Left lobe of liver (tissue), 2 donors: ENCODE measurements at regions not wholly inside any gene's neighbourhood (a gene's known extent, or its start where the extent isn't known, plus 50 kb on each side); places are given as distances from the start of the nearest gene placed in this dataset.
"Not testable (repeated sequence)": the region's sequence is repeated elsewhere in the genome, so short reads cannot be mapped to it uniquely, and the experiment has no call there.

ENCODE experiments used
- ATAC-seq: fragments of 200-7000 bp; cut with Tn5 transposase; one replicate; pipeline ENCODE4 v1.9.1; 2020; ENCODE audit warnings: mild to moderate bottlenecking, moderate library complexity
- DNase-seq: peaks from one replicate; pipeline ENCODE4 v3.0.0-alpha.2; 2020; ENCODE audit warnings: low spot score
- donor health status: DM: no; HTN: no; CAD: no; lungs with moderate emphysema.
- donor health status: DM: no; HTN: yes; CAD: no.

GRCh38 chr6:120852293-120852849 lies 481.9 kb downstream of the TBC1D32 start:
- ATAC-seq: no peak
- DNase-seq: no peak

GRCh38 chr6:120826253-120826652 lies 508.0 kb downstream of the TBC1D32 start:
- ATAC-seq (peak; percentile 82), DNase-seq (no peak)

GRCh38 chr6:120816794-120817193 lies 517.5 kb downstream of the TBC1D32 start:
- ATAC-seq (no peak), DNase-seq (no peak)

DNA sequence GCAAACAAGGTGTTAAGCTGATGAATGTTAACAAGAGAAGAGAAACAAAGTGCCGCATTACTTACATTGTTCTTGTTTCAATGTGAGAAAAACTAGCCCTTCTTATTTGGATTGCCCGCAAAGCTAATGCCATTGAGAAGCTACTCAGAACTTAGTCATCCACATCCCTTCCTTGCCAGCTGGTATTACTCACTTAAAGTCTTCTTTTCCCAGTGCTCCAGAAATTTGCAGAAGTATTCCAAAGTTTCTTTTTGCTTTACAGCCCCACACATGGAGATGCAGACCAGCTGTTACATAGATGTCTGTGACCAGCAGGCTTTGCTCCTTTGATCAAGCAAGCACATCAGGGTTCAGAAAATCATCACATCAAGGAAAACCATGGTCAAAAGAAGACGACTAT lies 529.0 kb downstream of the TBC1D32 start:
- DNase-seq (no peak), ATAC-seq (no peak)

GRCh38 chr6:120804612-120805011 lies 529.7 kb downstream of the TBC1D32 start:
- ATAC-seq: no peak
- no peak for DNase-seq

DNA sequence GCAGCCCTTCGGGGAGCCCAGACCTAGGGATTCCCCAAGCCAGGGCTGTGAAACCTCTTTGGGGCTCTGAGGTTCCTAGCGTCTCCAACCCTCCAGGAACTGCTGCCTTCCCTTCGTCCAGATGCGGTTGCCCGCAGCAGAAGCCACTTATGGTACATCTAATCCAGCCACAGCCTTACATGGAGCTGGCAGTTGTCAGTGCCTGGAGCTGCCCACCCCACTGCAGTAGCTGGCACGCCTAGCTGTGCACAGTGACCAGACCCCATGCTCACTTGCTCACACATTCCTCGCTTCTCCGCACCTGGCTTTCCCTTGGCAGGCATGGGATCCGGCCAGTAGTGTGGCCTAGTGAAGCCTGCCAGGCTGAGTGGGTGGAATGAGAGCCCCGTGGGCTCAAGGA lies 547.6 kb downstream of the TBC1D32 start:
- ATAC-seq (no peak), DNase-seq (no peak)

- ATAC-seq: no peak
- no peak for DNase-seq
Measured at GRCh38 chr6:120786256-120786655, 548.0 kb downstream of the TBC1D32 start.

GRCh38 chr6:120785459-120786086 lies 548.7 kb downstream of the TBC1D32 start:
- DNase-seq (no peak), ATAC-seq (no peak)

GRCh38 chr6:120779441-120779840 lies 554.8 kb downstream of the TBC1D32 start:
- ATAC-seq: no peak
- no peak for DNase-seq

DNA sequence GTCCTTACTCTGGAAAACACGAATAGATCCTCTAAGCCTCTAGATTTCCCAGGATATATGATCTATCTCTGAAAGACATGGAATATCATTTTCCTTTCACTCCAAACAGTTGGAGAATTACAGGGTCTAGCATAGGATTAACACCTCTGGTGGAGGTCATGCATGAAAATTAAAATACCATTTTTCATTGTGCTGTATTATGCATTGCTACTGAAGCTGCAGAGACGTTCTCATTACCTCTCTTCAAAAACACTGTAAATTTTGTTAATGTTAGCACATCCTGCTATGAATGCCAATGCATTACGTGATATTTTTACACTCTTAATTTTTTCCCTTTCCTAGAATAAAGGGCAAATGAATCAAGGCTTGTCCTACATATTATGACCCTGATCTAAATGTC lies 558.6 kb downstream of the TBC1D32 start:
- DNase-seq (no peak), ATAC-seq (no peak)

DNA sequence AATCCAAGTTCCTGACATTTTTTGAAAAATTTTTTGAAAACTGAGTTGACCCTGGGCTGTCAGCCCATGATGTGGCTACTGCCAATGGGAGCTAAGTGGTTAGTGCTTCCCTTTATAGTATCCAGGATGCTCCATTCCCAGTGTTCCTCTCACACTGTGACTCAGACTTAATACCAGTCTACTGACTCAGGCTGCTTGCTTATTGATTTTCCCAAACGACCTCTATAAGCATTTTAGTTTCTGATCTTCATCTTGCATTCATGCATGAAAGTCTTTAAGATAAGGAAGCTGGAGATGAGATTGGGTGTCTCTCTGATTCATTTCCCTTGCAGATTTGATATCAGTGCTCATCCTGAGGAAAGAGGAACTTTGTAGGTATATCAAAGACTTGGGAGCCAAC lies 560.0 kb downstream of the TBC1D32 start:
- ATAC-seq (no peak), DNase-seq (no peak)

DNA sequence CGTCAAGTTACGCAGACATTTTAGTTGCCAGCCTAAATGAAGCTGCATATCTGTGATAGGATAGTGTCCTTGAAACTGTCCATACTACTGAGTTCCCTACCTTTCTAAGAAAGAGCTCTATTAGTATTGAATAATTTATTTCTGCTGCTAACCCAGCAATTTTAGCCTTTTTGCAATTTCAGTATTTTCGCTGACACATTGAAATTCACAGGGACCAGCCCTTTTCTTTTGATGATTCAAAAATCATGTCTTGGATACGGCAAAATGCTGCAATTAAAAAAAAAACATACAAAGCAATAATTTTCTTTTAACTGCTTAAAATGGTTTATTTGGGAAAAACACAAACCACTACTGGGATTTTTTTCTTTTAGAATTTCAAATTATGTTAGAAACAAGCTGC lies 563.3 kb downstream of the TBC1D32 start:
- no peak for DNase-seq
- no peak for ATAC-seq

GRCh38 chr6:120764312-120764711 lies 570.0 kb downstream of the TBC1D32 start:
- no peak for ATAC-seq
- no peak for DNase-seq

- DNase-seq: no peak
- ATAC-seq: no peak
Measured at GRCh38 chr6:120759570-120759969, 574.7 kb downstream of the TBC1D32 start.

GRCh38 chr6:120748574-120748973 lies 585.7 kb downstream of the TBC1D32 start:
- not testable (repeated sequence) for DNase-seq

GRCh38 chr6:120736740-120737139 lies 597.5 kb downstream of the TBC1D32 start:
- DNase-seq (no peak), ATAC-seq (no peak)

More at GRCh38 chr6:120748574-120748973, 585.7 kb downstream of the TBC1D32 start:
- not testable (repeated sequence) for ATAC-seq

- ATAC-seq: no peak
Measured at GRCh38 chr6:120735641-120736040, 598.6 kb downstream of the TBC1D32 start.

DNA sequence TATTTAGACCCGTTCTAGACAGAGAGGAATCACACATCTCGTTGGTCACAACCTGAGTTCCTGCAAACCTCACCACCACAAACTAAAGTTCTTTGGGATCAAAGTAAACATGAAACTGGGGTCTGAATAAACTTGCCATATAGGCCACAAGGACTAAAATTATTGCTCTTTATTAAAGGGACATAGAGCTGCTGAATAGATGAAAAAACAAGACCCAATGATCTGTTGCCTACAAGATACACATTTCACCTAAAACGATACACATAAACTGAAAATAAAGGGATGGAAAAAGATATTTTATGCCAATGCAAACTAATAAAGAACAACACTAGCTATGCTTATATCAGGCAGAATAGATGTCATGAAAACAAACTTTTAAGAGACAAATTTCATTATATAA lies 623.0 kb downstream of the TBC1D32 start:
- ATAC-seq: no peak
- no peak for DNase-seq

More at GRCh38 chr6:120735641-120736040, 598.6 kb downstream of the TBC1D32 start:
- DNase-seq: no peak

DNA sequence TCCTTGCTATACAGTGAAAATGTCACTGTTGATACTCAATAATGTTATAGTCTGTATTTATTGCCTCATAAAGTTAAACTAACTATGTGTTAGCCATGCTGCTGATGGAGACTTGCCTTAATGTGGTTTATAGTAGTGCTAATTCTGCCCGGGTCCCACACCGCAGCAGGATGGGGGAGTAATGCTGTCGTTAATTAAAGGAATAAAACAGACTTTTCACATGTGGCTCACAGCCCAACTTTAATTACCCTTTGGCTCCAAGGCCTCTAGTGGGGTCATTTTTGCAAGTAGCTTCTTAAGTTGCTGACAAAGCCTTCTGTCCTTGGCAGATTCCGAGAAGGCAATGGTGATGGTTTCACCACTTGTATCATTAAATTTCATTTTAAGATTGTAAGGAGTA lies 634.3 kb downstream of the TBC1D32 start:
- DNase-seq: no peak

DNA sequence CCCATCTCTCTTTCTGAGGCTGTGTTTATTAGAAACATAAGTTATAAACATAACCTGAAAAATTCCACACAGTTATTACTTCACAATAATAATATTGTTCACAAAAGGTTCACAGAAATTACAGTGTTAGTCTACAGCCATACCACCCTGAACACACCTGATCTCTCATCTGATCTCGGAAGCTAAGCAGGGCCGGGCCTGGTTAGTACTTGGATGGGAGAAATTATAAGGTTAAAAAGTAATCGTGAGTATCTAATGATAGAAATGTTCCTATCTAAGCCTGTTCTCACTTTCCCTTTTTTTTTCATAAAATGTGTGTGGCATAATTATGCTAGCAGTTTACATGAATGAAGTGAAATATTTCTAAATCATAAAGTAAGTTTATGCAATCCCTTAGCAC lies 647.8 kb downstream of the TBC1D32 start:
- DNase-seq (no peak), ATAC-seq (no peak)

More for the DNA sequence above, 634.3 kb downstream of the TBC1D32 start:
- no peak for ATAC-seq

DNA sequence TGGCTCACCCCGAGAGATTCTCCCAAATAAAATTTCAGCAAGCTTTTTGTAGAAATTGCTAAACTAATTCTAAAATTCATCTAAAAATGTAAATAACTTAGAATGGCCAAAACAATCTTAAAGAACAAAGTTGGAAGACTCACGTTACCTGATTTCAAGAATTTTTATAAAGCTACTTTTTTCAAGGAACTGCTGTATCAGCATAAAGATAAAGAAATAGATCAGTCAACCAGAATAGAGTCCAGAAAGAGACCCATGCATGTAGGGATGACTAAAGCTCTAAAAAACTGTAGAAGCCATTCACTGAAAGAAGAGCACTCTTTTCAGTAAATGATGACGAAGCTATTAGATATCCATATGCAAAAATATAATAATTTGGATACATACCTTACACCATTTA lies 652.1 kb downstream of the TBC1D32 start:
- ATAC-seq: no peak

DNA sequence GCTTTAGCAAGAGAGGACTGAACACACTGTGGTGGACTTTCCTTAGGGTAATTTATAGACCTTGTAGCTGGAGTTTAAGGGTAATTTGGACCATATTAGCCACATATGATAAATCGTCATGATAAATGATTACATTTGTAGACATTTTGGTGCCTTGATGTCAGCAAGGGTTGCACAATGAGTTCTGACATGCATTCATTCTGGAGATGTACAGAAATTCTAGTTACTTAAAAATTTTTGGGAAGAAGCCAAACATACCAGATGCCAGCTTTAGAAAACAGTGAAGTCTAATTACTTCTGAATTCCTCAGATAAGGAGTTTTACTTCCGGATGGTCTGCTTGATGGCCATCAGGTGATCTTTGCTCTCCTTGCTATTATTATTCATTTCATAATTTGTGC lies 653.1 kb downstream of the TBC1D32 start:
- no peak for DNase-seq
- no peak for ATAC-seq

More for the DNA sequence above, 652.1 kb downstream of the TBC1D32 start:
- no peak for DNase-seq

DNA sequence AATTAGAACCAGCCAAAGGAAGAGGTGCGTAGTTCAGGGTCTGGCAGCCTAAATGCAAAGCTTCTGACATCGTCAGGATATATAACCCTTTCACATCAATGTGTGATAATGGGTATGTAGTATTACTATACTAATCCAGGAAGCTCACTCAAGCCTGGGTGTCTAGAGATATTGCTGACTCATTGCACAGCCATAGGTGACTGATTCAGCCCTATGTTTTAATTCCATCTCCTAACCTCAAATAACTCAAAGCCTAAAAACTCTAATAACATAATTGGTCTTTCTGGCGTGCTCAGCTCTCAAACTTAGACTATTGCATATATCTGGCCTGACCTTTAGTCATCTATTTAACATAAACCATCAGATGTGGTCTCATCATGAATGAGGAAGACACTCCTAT lies 658.4 kb downstream of the TBC1D32 start:
- no peak for ATAC-seq
- no peak for DNase-seq
